Small intestine (tissue), 7 donors: ENCODE measurements at regions not wholly inside any gene's neighbourhood (a gene's known extent, or its start where the extent isn't known, plus 50 kb on each side); places are given as distances from the start of the nearest gene placed in this dataset.
A peak's percentile ranks its signal among the peaks of the same experiment; 100 is the strongest.

Experiments used
- DNase-seq, 2 donors: peaks; one replicate each; pipeline versions ENCODE4 v3.0.0 to v3.0.0-alpha.2; 2013
- FAIRE-seq: peaks from 2 replicates; lab custom pipeline; 2012; peaks lifted over from hg19 to GRCh38; lab: Jason Lieb, UNC
- H3K27ac ChIP-seq, 3 donors: one replicate each; pipeline ENCODE4 v1.5.1; 2013; ENCODE audit warnings: low read length in 2 of 3, mild to moderate bottlenecking in 2 of 3, control low read depth in 1 of 3, inconsistent platforms in 1 of 3, low read depth in 1 of 3, moderate library complexity in 1 of 3
- H3K27me3 ChIP-seq, 3 donors: one replicate each; pipeline ENCODE4 v1.6.1; 2013; ENCODE audit warnings: low read length in 3 of 3, inconsistent platforms in 1 of 3; ENCODE audit not compliant: control insufficient read depth in 3 of 3, insufficient read depth in 3 of 3
- H3K36me3 ChIP-seq, 3 donors: one replicate each; pipeline ENCODE4 v1.6.1; 2013; ENCODE audit warnings: low read length in 3 of 3, inconsistent platforms in 1 of 3, low read depth in 1 of 3, mild to moderate bottlenecking in 1 of 3, moderate library complexity in 1 of 3; ENCODE audit not compliant: control insufficient read depth in 3 of 3, insufficient read depth in 2 of 3
- H3K4me1 ChIP-seq, 3 donors: one replicate each; pipeline ENCODE4 v1.6.1; 2013; ENCODE audit warnings: low read length in 2 of 3, inconsistent platforms in 1 of 3, low read depth in 1 of 3, mild to moderate bottlenecking in 1 of 3, moderate library complexity in 1 of 3; ENCODE audit not compliant: control insufficient read depth in 3 of 3, insufficient read depth in 2 of 3
- H3K4me3 ChIP-seq, 3 donors: one replicate each; pipeline ENCODE4 v1.5.1; 2013; ENCODE audit warnings: low read length in 3 of 3, control low read depth in 1 of 3, inconsistent platforms in 1 of 3, low read depth in 1 of 3, mild to moderate bottlenecking in 1 of 3, moderate library complexity in 1 of 3
- H3K9me3 ChIP-seq, 2 donors: one replicate each; pipeline ENCODE4 v1.6.1; 2013; ENCODE audit warnings: low read depth in 1 of 2, low read length in 1 of 2; ENCODE audit not compliant: control insufficient read depth in 2 of 2, insufficient read depth in 1 of 2
- WGBS, 3 donors: extraction: QIAGEN DNeasy Blood & Tissue Kit; methylation state at CpG; one replicate each; pipeline ENCODE4 v1.1.7; 2013; 5-methylcytosine and 5-hydroxymethylcytosine counted together
- donor health status: healthy with polysubstance abuse.
- donor health status: control.
- donor health status: control.
- donor health status: Bipolar disorder and iron deficiency.
- donor health status: healthy.

DNA sequence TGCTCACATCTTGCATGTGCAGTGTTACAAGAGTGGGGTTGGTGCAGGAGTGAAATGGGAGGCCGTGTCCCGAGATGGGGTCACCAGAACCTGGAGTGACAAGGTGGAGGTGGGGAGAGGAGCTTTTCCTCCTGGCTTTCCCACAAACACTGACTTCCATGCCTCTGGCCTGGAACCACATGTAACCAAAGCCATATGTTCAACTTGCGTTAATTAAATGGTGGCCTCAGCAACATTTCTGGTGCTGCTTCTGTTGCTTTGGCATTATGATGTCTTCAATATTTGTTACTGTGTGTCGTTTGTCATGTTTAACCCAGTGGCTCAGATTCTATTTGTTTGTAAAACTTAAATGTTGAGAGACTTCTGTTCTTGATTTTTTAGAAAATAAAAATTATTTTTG lies 110.2 kb downstream of the VCPKMT start:
- H3K4me3 ChIP-seq, result no peak overlapping the region
- FAIRE-seq, result no peak
- WGBS, 3 donors, result 91 to 96% (median 93%) methylated on average over 4 of the region's 4 CpGs
- no peaks in the 10 kb centered on the region for H3K36me3 ChIP-seq
- no peak for DNase-seq
- no peaks in the 10 kb centered on the region for H3K27me3 ChIP-seq
- H3K4me1 ChIP-seq, result peaks cover 0 to 43% (median 4%) of the 10 kb centered on the region in 3 donors
- H3K9me3 ChIP-seq, result no peaks in the 10 kb centered on the region
- no peak overlapping the region for H3K27ac ChIP-seq

DNA sequence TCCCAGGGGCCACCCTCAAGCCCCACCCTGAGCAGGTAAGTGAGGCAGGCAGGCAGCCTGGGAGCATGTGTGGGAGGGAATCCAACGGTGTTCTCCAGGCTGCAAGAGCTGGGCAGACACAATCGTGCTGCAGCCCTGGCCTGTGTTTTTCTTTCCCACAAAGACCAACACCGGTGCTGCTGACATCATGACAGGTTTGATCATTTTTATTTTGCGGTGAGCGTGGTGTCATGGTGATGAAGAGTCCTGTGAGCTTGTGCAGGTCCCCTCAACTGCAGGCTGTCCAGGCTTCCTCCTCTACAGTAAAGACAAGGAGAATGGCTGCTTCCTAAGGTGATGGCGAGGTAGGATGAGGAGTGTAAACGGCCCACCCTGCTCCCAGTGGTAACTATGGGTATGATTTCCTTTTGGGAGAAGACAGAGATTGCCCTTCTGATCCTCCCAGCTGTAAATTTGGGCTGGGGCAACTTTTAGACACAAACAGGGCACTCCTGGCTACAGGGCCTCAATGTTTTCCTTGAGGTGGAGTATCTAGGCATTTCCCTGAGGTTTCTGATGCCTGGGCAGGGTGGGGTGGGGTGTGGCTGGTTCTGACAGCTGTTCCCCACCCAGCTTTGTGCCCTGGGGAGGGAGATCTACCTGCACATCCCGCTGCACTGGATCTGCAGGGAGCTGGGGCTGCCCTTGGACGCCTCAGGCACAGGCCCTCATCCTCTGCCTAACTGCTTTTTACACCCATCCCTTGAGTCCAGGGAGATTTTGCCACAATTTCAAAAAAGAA lies 109.1 kb downstream of the VCPKMT start:
- WGBS, 3 donors, result 40 to 67% (median 63%) methylated on average over 9 of the region's 9 CpGs

GRCh38 chr14:50008562-50008961 lies 107.8 kb downstream of the VCPKMT start:
- H3K4me1 ChIP-seq, result peaks cover 0 to 24% (median 0%) of the 10 kb centered on the region in 3 donors
- H3K9me3 ChIP-seq, result no peaks in the 10 kb centered on the region
- DNase-seq, result no peak
- no peaks in the 10 kb centered on the region for H3K27me3 ChIP-seq
- no peaks in the 10 kb centered on the region for H3K36me3 ChIP-seq
- no peak overlapping the region for H3K4me3 ChIP-seq
- no peak overlapping the region for H3K27ac ChIP-seq
- WGBS, 3 donors, result 44 to 53% (median 44%) methylated on average over 2 of the region's 2 CpGs
- no peak for FAIRE-seq

More for the DNA sequence above, 109.1 kb downstream of the VCPKMT start:
- Histone ChIP-seq H3K27me3 (no peaks in the 10 kb centered on the region), H3K36me3 (no peaks in the 10 kb centered on the region), H3K9me3 (no peaks in the 10 kb centered on the region), H3K4me3 (no peak overlapping the region), H3K4me1 (peaks cover 0 to 33% (median 4%) of the 10 kb centered on the region in 3 donors), H3K27ac (no peak overlapping the region)
- FAIRE-seq, result no peak
- DNase-seq, result peak; percentile 74 to 78

- FAIRE-seq, result no peak
- Histone ChIP-seq H3K9me3 (no peaks in the 10 kb centered on the region), H3K4me1 (peaks cover 0 to 25% (median under 1%) of the 10 kb centered on the region in 3 donors), H3K27me3 (no peaks in the 10 kb centered on the region), H3K27ac (no peak overlapping the region), H3K36me3 (no peaks in the 10 kb centered on the region), H3K4me3 (no peak overlapping the region)
- no peak for DNase-seq
- 91 to 97% (median 94%) methylated on average over 8 of the region's 8 CpGs for WGBS, 3 donors
Observed at GRCh38 chr14:50008974-50009373, 107.4 kb downstream of the VCPKMT start.

- peaks cover 0 to 10% (median 3%) of the 10 kb centered on the region in 3 donors for H3K4me1 ChIP-seq
- H3K4me3 ChIP-seq, result no peak overlapping the region
- no peak for FAIRE-seq
- DNase-seq, result no peak
- 88 to 97% (median 94%) methylated on average over 7 of the region's 7 CpGs for WGBS, 3 donors
- no peaks in the 10 kb centered on the region for H3K36me3 ChIP-seq
- H3K27me3 ChIP-seq, result no peaks in the 10 kb centered on the region
- no peaks in the 10 kb centered on the region for H3K9me3 ChIP-seq
- no peak overlapping the region for H3K27ac ChIP-seq
Observed at GRCh38 chr14:50010752-50011151, 105.6 kb downstream of the VCPKMT start.

DNA sequence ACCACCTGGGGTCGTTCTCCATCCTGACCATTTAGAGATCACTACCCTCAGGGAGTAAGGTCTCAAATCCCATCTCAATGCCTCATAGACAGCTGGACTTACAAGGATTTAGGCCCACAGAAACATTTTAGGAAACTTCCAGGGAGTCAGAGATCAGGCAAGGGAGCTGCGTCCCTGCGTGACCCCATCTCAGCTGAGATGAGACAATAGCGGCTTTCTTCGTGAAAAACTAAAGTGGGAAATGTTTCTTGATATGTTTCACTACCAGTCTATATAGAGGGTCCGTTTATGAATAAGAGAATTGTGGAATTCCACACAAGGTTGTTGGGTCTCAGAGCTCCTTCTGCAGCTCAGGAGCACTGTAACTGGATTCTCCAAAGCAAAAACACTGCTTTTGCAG lies 105.1 kb downstream of the VCPKMT start:
- Histone ChIP-seq H3K27ac (no peak overlapping the region), H3K4me1 (peaks cover 0 to 10% (median 3%) of the 10 kb centered on the region in 3 donors), H3K4me3 (no peak overlapping the region), H3K27me3 (no peaks in the 10 kb centered on the region), H3K36me3 (no peaks in the 10 kb centered on the region), H3K9me3 (no peaks in the 10 kb centered on the region)
- WGBS, 3 donors, result 90 to 95% (median 90%) methylated on average over 6 of the region's 6 CpGs
- FAIRE-seq (no peak), DNase-seq (no peak)

GRCh38 chr14:50012644-50013043 lies 103.7 kb downstream of the VCPKMT start:
- no peak overlapping the region for H3K4me3 ChIP-seq
- H3K4me1 ChIP-seq, result peaks cover 0 to 6% (median 3%) of the 10 kb centered on the region in 3 donors
- no peak for FAIRE-seq
- no peaks in the 10 kb centered on the region for H3K9me3 ChIP-seq
- H3K27ac ChIP-seq, result no peak overlapping the region
- H3K36me3 ChIP-seq, result no peaks in the 10 kb centered on the region
- no peak for DNase-seq
- H3K27me3 ChIP-seq, result no peaks in the 10 kb centered on the region

DNA sequence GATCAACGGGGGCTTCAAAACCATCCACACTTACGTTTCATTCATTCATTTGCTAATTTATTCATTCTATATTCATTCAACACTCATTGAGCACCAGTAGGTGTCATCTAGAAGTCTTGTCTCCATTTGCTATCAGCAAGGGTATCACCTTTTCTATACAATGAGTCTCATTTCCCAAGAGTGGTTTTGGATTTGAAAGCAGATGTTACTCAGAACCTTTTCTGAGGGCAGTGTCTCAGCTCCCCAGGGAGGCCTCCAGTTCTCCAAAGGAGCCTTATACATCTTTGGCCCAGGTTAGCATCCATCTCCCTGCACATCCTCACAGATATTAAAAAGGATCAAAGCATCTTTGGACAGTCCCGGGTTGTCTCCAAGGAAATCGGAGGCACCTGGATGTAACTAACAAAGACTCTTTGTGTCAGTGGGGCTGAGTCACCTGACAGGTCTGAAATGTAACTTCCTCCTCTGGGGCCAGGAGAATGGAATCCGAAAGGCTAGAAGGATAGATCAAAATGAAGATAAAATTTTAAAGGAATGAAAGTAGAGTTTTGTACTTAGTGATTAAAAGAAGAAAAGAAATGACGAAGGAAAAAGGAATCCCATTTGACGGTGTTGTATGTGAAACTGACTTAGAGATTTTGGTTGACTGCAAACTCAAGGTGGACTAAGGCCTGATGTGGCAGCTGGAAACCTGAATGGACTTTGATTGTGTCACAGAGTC lies 103.0 kb downstream of the VCPKMT start:
- Histone ChIP-seq H3K36me3 (no peaks in the 10 kb centered on the region), H3K4me1 (peaks cover 0 to 13% (median 3%) of the 10 kb centered on the region in 3 donors), H3K27ac (no peak overlapping the region), H3K4me3 (no peak overlapping the region), H3K9me3 (no peaks in the 10 kb centered on the region), H3K27me3 (no peaks in the 10 kb centered on the region)
- DNase-seq (peak; percentile 58 to 65), FAIRE-seq (no peak)
- 45 to 70% (median 47%) methylated on average over 7 of the region's 7 CpGs for WGBS, 3 donors
